ENCODE measurements at regions not wholly inside any gene's neighbourhood (a gene's known extent, or its start where the extent isn't known, plus 50 kb on each side); places are given as distances from the start of the nearest gene placed in this dataset.

GRCh38 chr10:53223851-53224250 is 451.3 kb upstream of the MBL2 start:
- Histone ChIP-seq H3K27me3 (no peaks in the 10 kb centered on the region), H3K4me3 (no peak overlapping the region), H3K36me3 (no peaks in the 10 kb centered on the region), H3K27ac (no peak overlapping the region), H3K4me1 (no peaks in the 10 kb centered on the region), H3K9me3 (no peaks in the 10 kb centered on the region)
- WGBS (ENCODE audit: insufficient coverage, low coverage, low lambda C conversion rate, missing lambda C conversion rate) = 60% methylated on average over 2 of the region's 2 CpGs
- intact Hi-C loops (cut with DNase I) = no loop called here
- ATAC-seq (no peak), DNase-seq (no peak)
- TF ChIP-seq POLR2A (IDR thresholded peaks at IDR 0.05) (no peak), CTCF (IDR thresholded peaks at IDR 0.05) (no peak)

- no peak for DNase-seq
- intact Hi-C loops (cut with DNase I) = no loop called here
- TF ChIP-seq CTCF (IDR thresholded peaks at IDR 0.05) (no peak), POLR2A (IDR thresholded peaks at IDR 0.05) (no peak)
Observed at GRCh38 chr10:53222806-53223205, 450.2 kb upstream of the MBL2 start.

GRCh38 chr10:53209944-53210611 is 437.5 kb upstream of the MBL2 start:
- Histone ChIP-seq H3K36me3 (no peaks in the 10 kb centered on the region), H3K9me3 (no peaks in the 10 kb centered on the region), H3K4me1 (no peaks in the 10 kb centered on the region), H3K27me3 (no peaks in the 10 kb centered on the region), H3K27ac (no peak overlapping the region), H3K4me3 (no peak overlapping the region)
- TF ChIP-seq CTCF (IDR thresholded peaks at IDR 0.05) = peak; percentile 29 to 48 (median 44)
- no peak for TF ChIP-seq POLR2A (IDR thresholded peaks at IDR 0.05)
- WGBS (ENCODE audit: insufficient coverage, low coverage, low lambda C conversion rate, missing lambda C conversion rate) = 34% methylated on average over 8 of the region's 8 CpGs
- peak; percentile 46 to 71 (median 58) for ATAC-seq
- no peak for DNase-seq
- intact Hi-C loops (cut with DNase I) = no loop called here

More at GRCh38 chr10:53222806-53223205, 450.2 kb upstream of the MBL2 start:
- 94% methylated on average over 2 of the region's 5 CpGs for WGBS (ENCODE audit: insufficient coverage, low coverage, low lambda C conversion rate, missing lambda C conversion rate)
- no peak for ATAC-seq
- Histone ChIP-seq H3K27me3 (no peaks in the 10 kb centered on the region), H3K9me3 (no peaks in the 10 kb centered on the region), H3K4me3 (no peak overlapping the region), H3K36me3 (no peaks in the 10 kb centered on the region), H3K27ac (no peak overlapping the region), H3K4me1 (no peaks in the 10 kb centered on the region)

GRCh38 chr10:53183733-53184132 is 411.1 kb upstream of the MBL2 start:
- H3K4me3 ChIP-seq = no peak overlapping the region
- H3K36me3 ChIP-seq = no peaks in the 10 kb centered on the region
- ATAC-seq (no peak), DNase-seq (no peak)
- H3K27me3 ChIP-seq = no peaks in the 10 kb centered on the region
- TF ChIP-seq POLR2A (IDR thresholded peaks at IDR 0.05) (no peak), CTCF (IDR thresholded peaks at IDR 0.05) (no peak)
- H3K27ac ChIP-seq = no peak overlapping the region
- intact Hi-C loops (cut with DNase I) = no loop called here
- 81% methylated on average over 2 of the region's 2 CpGs for WGBS (ENCODE audit: insufficient coverage, low coverage, low lambda C conversion rate, missing lambda C conversion rate)
- H3K9me3 ChIP-seq = no peaks in the 10 kb centered on the region
- no peaks in the 10 kb centered on the region for H3K4me1 ChIP-seq

- H3K36me3 ChIP-seq = no peaks in the 10 kb centered on the region
- H3K4me1 ChIP-seq = no peaks in the 10 kb centered on the region
- DNase-seq (no peak), ATAC-seq (no peak)
- TF ChIP-seq CTCF (IDR thresholded peaks at IDR 0.05) (no peak), POLR2A (IDR thresholded peaks at IDR 0.05) (no peak)
- no peaks in the 10 kb centered on the region for H3K9me3 ChIP-seq
- intact Hi-C loops (cut with DNase I) = no loop called here
- H3K4me3 ChIP-seq = no peak overlapping the region
- no peak overlapping the region for H3K27ac ChIP-seq
- no peaks in the 10 kb centered on the region for H3K27me3 ChIP-seq
Observed at GRCh38 chr10:53177468-53177867, 404.9 kb upstream of the MBL2 start.
